DND-41 (cell line): ENCODE measurements at regions not wholly inside any gene's neighbourhood (a gene's known extent, or its start where the extent isn't known, plus 50 kb on each side); places are given as distances from the start of the nearest gene placed in this dataset.

ENCODE experiments used
- CTCF ChIP-seq: IDR thresholded peaks from 2 replicates; pipeline ENCODE4 v1.5.1; 2012; ENCODE audit warnings: borderline replicate concordance, low read length, moderate library complexity, mild to moderate bottlenecking; ENCODE audit not compliant: poor library complexity, severe bottlenecking; ENCODE audit errors: extremely low read depth
- EZH2 ChIP-seq: IDR thresholded peaks from 3 replicates; pipeline ENCODE4 v1.6.1; 2012; ENCODE audit warnings: borderline replicate concordance, low read depth, mild to moderate bottlenecking, moderate library complexity, low read length, inconsistent platforms; ENCODE audit not compliant: severe bottlenecking

GRCh38 chr7:106418526-106418925, 133.7 kb upstream of the NAMPT start:
- TF ChIP-seq CTCF (no peak), EZH2 (no peak)
